ENCODE measurements at regions not wholly inside any gene's neighbourhood (a gene's known extent, or its start where the extent isn't known, plus 50 kb on each side); places are given as distances from the start of the nearest gene placed in this dataset.
"Not testable (repeated sequence)": the region's sequence is repeated elsewhere in the genome, so short reads cannot be mapped to it uniquely, and the experiment has no call there.

GRCh38 chr19:27846944-27847343 is 1366.0 kb downstream of the UQCRFS1 start:
- DNase-seq (ENCODE audit: low read depth), result no peak

GRCh38 chr19:27844261-27844660 is 1368.7 kb downstream of the UQCRFS1 start:
- DNase-seq (ENCODE audit: low read depth), result no peak

GRCh38 chr19:27843861-27844260 is 1369.1 kb downstream of the UQCRFS1 start:
- DNase-seq (ENCODE audit: low read depth), result no peak

GRCh38 chr19:27833031-27833430 is 1379.9 kb downstream of the UQCRFS1 start:
- no peak for DNase-seq (ENCODE audit: low read depth)

- no peak for DNase-seq (ENCODE audit: low read depth)
These were observed 1384.1 kb downstream of the UQCRFS1 start for GRCh38 chr19:27828829-27829228.

- DNase-seq (ENCODE audit: low read depth), result no peak
These were observed 1388.8 kb downstream of the UQCRFS1 start for GRCh38 chr19:27824108-27824507.

GRCh38 chr19:27822336-27822735 is 1390.6 kb downstream of the UQCRFS1 start:
- no peak for DNase-seq (ENCODE audit: low read depth)

- no peak for DNase-seq (ENCODE audit: low read depth)
These were observed 1391.4 kb downstream of the UQCRFS1 start for GRCh38 chr19:27821418-27822018.

GRCh38 chr19:27815985-27816384 is 1397.0 kb downstream of the UQCRFS1 start:
- DNase-seq (ENCODE audit: low read depth), result no peak

GRCh38 chr19:27814834-27815233 is 1398.1 kb downstream of the UQCRFS1 start:
- not testable (repeated sequence) for DNase-seq (ENCODE audit: low read depth)

- not testable (repeated sequence) for DNase-seq (ENCODE audit: low read depth)
These were observed 1398.7 kb downstream of the UQCRFS1 start for GRCh38 chr19:27814274-27814673.

GRCh38 chr19:27806471-27807070 is 1406.4 kb downstream of the UQCRFS1 start:
- no peak for DNase-seq (ENCODE audit: low read depth)

- DNase-seq (ENCODE audit: low read depth), result no peak
These were observed 1407.1 kb downstream of the UQCRFS1 start for GRCh38 chr19:27805848-27806247.

GRCh38 chr19:27802293-27802692 is 1410.7 kb downstream of the UQCRFS1 start:
- DNase-seq (ENCODE audit: low read depth), result not testable (repeated sequence)

- DNase-seq (ENCODE audit: low read depth), result no peak
These were observed 1416.4 kb downstream of the UQCRFS1 start for GRCh38 chr19:27796540-27796939.

- DNase-seq (ENCODE audit: low read depth), result no peak
These were observed 1416.9 kb downstream of the UQCRFS1 start for GRCh38 chr19:27796073-27796472.

- DNase-seq (ENCODE audit: low read depth), result no peak
These were observed 1417.6 kb downstream of the UQCRFS1 start for GRCh38 chr19:27795369-27795768.

GRCh38 chr19:27794494-27795042 is 1418.4 kb downstream of the UQCRFS1 start:
- no peak for DNase-seq (ENCODE audit: low read depth)

GRCh38 chr19:27793644-27794493 is 1419.1 kb downstream of the UQCRFS1 start:
- DNase-seq (ENCODE audit: low read depth), result peak; percentile 81

GRCh38 chr19:27793128-27793643 is 1419.8 kb downstream of the UQCRFS1 start:
- DNase-seq (ENCODE audit: low read depth), result peak; percentile 27

- DNase-seq (ENCODE audit: low read depth), result no peak
These were observed 1420.3 kb downstream of the UQCRFS1 start for GRCh38 chr19:27792576-27793127.

GRCh38 chr19:27780367-27781075 is 1432.4 kb downstream of the UQCRFS1 start:
- DNase-seq (ENCODE audit: low read depth), result no peak

Data from activated T-helper 1 cell treated with Interleukin-2 at 50 U/mL for 16 hours (primary cell).